Heart right ventricle (tissue), 16 donors: ENCODE measurements at regions not wholly inside any gene's neighbourhood (a gene's known extent, or its start where the extent isn't known, plus 50 kb on each side); places are given as distances from the start of the nearest gene placed in this dataset.
"Not testable (repeated sequence)": the region's sequence is repeated elsewhere in the genome, so short reads cannot be mapped to it uniquely, and the experiment has no call there.

ENCODE experiments used
- ATAC-seq, 8 donors: fragments of 200-7000 bp; cut with Tn5 transposase; one replicate each; pipeline ENCODE4 v1.9.1; 2020; ENCODE audit warnings: mild to moderate bottlenecking in 8 of 8, moderate library complexity in 8 of 8, moderate number of reproducible peaks in 1 of 8
- DNase-seq, 2 donors: peaks; one replicate each; pipeline ENCODE4 v3.0.0-alpha.2; 2020
- H3K27ac ChIP-seq, 10 donors: fragments of 200-600 bp; sonication (generic) in 2 of 10; one replicate each; pipeline versions ENCODE4 v1.5.0 to v1.8.0; 2020 to 2022; ENCODE audit warnings: mild to moderate bottlenecking in 3 of 10
- H3K27me3 ChIP-seq, 7 donors: fragments of 200-600 bp; one replicate each; pipeline ENCODE4 v1.8.0; 2021 to 2022; ENCODE audit warnings: mild to moderate bottlenecking in 2 of 7
- H3K36me3 ChIP-seq, 9 donors: fragments of 200-600 bp; sonication (generic) in 1 of 9; one replicate each; pipeline versions ENCODE4 v1.5.0 to v1.8.0; 2020 to 2022; ENCODE audit warnings: mild to moderate bottlenecking in 2 of 9
- H3K4me1 ChIP-seq, 9 donors: fragments of 200-600 bp; sonication (generic) in 1 of 9; one replicate each; pipeline versions ENCODE4 v1.5.0 to v1.8.0; 2020 to 2022; ENCODE audit warnings: mild to moderate bottlenecking in 4 of 9
- H3K4me3 ChIP-seq, 10 donors: fragments of 200-600 bp; sonication (generic) in 2 of 10; one replicate each; pipeline versions ENCODE4 v1.5.0 to v1.8.0; 2020 to 2022; ENCODE audit warnings: mild to moderate bottlenecking in 7 of 10, moderate library complexity in 2 of 10
- H3K9me3 ChIP-seq, 11 donors: fragments of 200-600 bp in 10 of 11; sonication (generic) in 2 of 11; one replicate each; pipeline versions ENCODE4 v1.5.0 to v1.8.0; 2013 to 2022; ENCODE audit warnings: mild to moderate bottlenecking in 2 of 11, control low read depth in 1 of 11, moderate library complexity in 1 of 11
- CTCF ChIP-seq, 9 donors: fragments of 200-600 bp; sonication (generic) in 2 of 9; IDR thresholded peaks; one replicate each; pipeline versions ENCODE4 v1.5.0 to v1.8.0; 2021 to 2022; ENCODE audit warnings: antibody characterized with exemption in 9 of 9, mild to moderate bottlenecking in 5 of 9, moderate library complexity in 1 of 9
- WGBS, 2 donors: extraction: QIAGEN DNeasy Blood & Tissue Kit; methylation state at CpG; one replicate each; pipeline ENCODE4 v1.1.7; 2013; ENCODE audit warnings: inconsistent platforms in 1 of 2; 5-methylcytosine and 5-hydroxymethylcytosine counted together
- intact Hi-C, 10 donors: fragments of 100-400 bp; cut with DNase I; formaldehyde crosslinking; loops; one replicate each; pipeline versions ENCODE4 v1.11.1 to v1.14.2; 2022
- donor health status: Arrhythmogenic right ventricular cardiomyopathy.
- donor health status: ischemic (EF 13 %, LVEDD 7.1; RV severe dilation, severe dysfunction).
- donor health status: healthy with polysubstance abuse.
- donor health status: DM: no; HTN: yes; CAD: no.
- donor health status: DM: no; HTN: no; CAD: no.
- donor health status: ischemic (EF 25% LVEDD 6.9; RV normal size, moderate dysfunction).
- donor health status: ischemic (EF 25% LVEDD 5.7; RV mildly dilated, moderate dysfunction).
- donor health status: healthy.
- donor health status: DM: yes; HTN: yes; CAD: no.
- donor health status: Ischemic cardiomyopathy.
- donor health status: ischemic (EF 35%, LVEDD 5.7; RV mildly dilated, moderate dysfunction).
- donor health status: nonischemic (EF 11% LVEDD 7.7; RV severe dilation, severe dysfunction).
- donor health status: DM: yes; HTN: yes; CAD: no.
- donor health status: PGD.
- donor health status: ischemic (EF 29% LVEDD 5.4; RV normal size, mild dysfunction).
- donor health status: nonischemic (EF 23%, LVEDD 6.1; RV moderate dilation, normal function).

- peaks cover 3 to 36% (median 26%) of the 10 kb centered on the region in 9 donors for H3K4me1 ChIP-seq
- H3K27ac ChIP-seq = no peak overlapping the region
These were observed 150.7 kb downstream of the DLL1 start for GRCh38 chr6:170140129-170140528.

GRCh38 chr6:170139531-170139930 lies 151.3 kb downstream of the DLL1 start:
- Histone ChIP-seq H3K4me1 (peaks cover 3 to 42% (median 28%) of the 10 kb centered on the region in 9 donors), H3K9me3 (peaks cover 0 to 13% (median 0%) of the 10 kb centered on the region in 11 donors), H3K4me3 (no peak overlapping the region), H3K27me3 (no peaks in the 10 kb centered on the region), H3K36me3 (peaks cover 0 to 12% (median 0%) of the 10 kb centered on the region in 9 donors), H3K27ac (no peak overlapping the region)
- intact Hi-C loops = loop anchor here in 3 of 10 donors (5.0 to 10.0 kb wide), 3 partner anchors 95 to 153 kb away; partner anchors contain the start of gene DLL1 (in 1 of the 3)
- no peak for TF ChIP-seq CTCF (IDR thresholded peaks at IDR 0.05)
- 92 to 95% methylated on average over 22 of the region's 22 CpGs for WGBS, 2 donors
- ATAC-seq (no peak), DNase-seq (no peak)

More at GRCh38 chr6:170140129-170140528, 150.7 kb downstream of the DLL1 start:
- H3K36me3 ChIP-seq = peaks cover 0 to 12% (median 0%) of the 10 kb centered on the region in 9 donors
- WGBS, 2 donors = 86 to 89% methylated on average over 13 of the region's 13 CpGs
- peaks cover 0 to 13% (median 0%) of the 10 kb centered on the region in 11 donors for H3K9me3 ChIP-seq
- TF ChIP-seq CTCF (IDR thresholded peaks at IDR 0.05) = no peak
- intact Hi-C loops = loop anchor here in 1 of 10 donors (10.0 kb wide), 1 partner anchor 135 kb away; no protein-coding TSS in a partner anchor
- H3K27me3 ChIP-seq = no peaks in the 10 kb centered on the region
- ATAC-seq (no peak), DNase-seq (no peak)
- no peak overlapping the region for H3K4me3 ChIP-seq

- Histone ChIP-seq H3K36me3 (peaks cover 0 to 12% (median 0%) of the 10 kb centered on the region in 9 donors), H3K4me1 (peaks cover 3 to 47% (median 33%) of the 10 kb centered on the region in 9 donors)
- not testable (repeated sequence) for H3K27me3 ChIP-seq, ATAC-seq, H3K9me3 ChIP-seq, H3K27ac ChIP-seq, DNase-seq, H3K4me3 ChIP-seq
- intact Hi-C loops = loop anchor here in 3 of 10 donors (5.0 to 10.0 kb wide), 3 partner anchors 94 to 153 kb away; partner anchors contain the start of gene DLL1 (in 1 of the 3)
- 94 to 95% methylated on average over 24 of the region's 24 CpGs for WGBS, 2 donors
These were observed 151.8 kb downstream of the DLL1 start for GRCh38 chr6:170139046-170139445.

- Histone ChIP-seq H3K27ac (peak overlapping the region; percentile 74 to 96 (median 86)), H3K27me3 (no peaks in the 10 kb centered on the region), H3K4me3 (peak overlapping the region in 4 of 10 donors; percentile 10 to 41 (median 30)), H3K9me3 (peaks cover 0 to under 1% (median 0%) of the 10 kb centered on the region in 11 donors), H3K36me3 (peaks cover 0 to 12% (median 0%) of the 10 kb centered on the region in 9 donors), H3K4me1 (peaks cover 3 to 53% (median 38%) of the 10 kb centered on the region in 9 donors)
- peak in 5 of 8 donors; percentile 8 to 33 (median 17) for ATAC-seq
- WGBS, 2 donors = 75 to 80% methylated on average over 40 of the region's 40 CpGs
- TF ChIP-seq CTCF (IDR thresholded peaks at IDR 0.05) = no peak
- DNase-seq = no peak
- intact Hi-C loops = loop anchor here in 3 of 10 donors (5.0 to 10.0 kb wide), 3 partner anchors 93 to 154 kb away; partner anchors contain the start of gene DLL1 (in 1 of the 3)
These were observed 152.7 kb downstream of the DLL1 start for GRCh38 chr6:170137911-170138910.
